Fibroblast of skin of right biceps (primary cell): ENCODE measurements at regions not wholly inside any gene's neighbourhood (a gene's known extent, or its start where the extent isn't known, plus 50 kb on each side); places are given as distances from the start of the nearest gene placed in this dataset.
A peak's percentile ranks its signal among the peaks of the same experiment; 100 is the strongest.

Experiments used
- DNase-seq: peaks from one replicate; pipeline ENCODE4 v3.0.0-alpha.2; 2013

DNA sequence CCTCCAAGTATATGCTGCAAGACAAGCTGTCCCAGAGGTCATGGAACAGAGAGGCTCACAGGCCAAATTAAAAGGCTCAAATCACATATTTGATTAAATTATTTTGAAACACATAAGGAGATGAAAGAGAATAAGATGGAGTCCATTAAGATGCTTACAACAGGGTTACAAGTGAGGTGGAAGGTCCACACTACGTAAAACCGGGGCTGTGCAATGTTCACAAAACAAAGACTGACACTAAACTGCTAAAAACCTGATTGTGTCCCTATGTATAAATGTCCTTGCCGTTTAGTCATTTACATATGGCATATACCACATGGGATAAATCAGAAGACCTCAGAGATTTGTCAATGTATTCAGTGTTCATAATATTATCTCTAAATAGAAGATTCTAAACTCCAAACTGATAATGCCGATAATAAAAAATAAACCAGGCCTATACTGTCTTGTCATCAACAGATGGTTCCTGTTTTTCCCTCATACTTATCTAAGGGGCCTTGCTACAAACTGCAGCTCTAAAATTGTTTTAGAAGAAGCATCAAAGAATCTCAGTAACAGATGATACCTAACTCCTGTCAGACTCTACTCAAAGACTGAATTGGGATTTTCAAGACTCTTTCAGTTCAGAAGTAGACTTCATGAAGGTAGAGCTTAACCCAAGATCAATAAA is 51.8 kb upstream of the RIPOR2 start:
- no peak for DNase-seq

DNA sequence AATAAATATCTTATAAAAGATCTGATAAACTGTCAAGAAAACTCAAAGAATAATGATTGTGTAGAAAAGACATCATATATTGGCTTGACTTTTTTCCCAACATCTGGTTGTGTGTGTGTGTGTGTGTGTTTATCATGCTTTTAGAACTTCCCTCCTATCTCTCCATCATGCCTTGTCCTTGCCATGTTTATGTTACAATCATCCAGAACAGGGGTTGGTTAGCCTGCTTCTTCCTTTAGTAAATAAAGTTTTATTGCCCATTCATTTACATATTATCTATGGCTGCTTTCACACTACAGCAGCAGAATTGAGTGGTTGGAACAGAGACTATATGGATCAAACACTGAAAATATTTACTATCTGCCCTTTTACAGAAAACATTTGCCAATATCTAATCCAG is 52.8 kb upstream of the RIPOR2 start:
- DNase-seq: no peak

DNA sequence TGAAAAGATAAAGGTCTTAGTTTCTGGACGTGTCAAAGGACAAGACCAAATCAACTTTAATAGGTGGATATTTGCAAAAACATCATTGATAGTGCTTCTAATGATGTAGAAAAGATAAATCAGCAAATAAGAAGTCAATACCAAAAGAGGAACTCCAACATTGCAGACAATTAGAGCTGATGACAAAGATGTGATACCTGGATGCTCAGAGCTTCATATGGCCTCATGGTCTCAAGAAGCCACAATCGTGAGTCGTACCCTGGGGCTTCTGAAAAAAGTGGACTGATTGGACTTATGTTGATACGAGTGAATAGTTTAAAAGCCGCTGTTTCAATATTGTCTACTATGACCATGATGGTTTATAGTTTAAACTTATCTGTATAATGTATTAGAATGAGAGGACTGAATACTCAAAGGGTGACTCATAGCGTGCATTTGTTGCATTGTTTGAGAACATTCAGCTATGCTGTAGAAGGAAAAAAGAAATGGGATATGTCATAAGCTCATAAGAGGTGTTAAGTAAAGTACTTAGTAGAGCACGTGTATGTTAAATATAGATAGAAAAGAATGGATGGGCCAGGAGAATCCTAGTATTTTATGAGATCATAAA is 54.6 kb upstream of the RIPOR2 start:
- peak; percentile 67 for DNase-seq

DNA sequence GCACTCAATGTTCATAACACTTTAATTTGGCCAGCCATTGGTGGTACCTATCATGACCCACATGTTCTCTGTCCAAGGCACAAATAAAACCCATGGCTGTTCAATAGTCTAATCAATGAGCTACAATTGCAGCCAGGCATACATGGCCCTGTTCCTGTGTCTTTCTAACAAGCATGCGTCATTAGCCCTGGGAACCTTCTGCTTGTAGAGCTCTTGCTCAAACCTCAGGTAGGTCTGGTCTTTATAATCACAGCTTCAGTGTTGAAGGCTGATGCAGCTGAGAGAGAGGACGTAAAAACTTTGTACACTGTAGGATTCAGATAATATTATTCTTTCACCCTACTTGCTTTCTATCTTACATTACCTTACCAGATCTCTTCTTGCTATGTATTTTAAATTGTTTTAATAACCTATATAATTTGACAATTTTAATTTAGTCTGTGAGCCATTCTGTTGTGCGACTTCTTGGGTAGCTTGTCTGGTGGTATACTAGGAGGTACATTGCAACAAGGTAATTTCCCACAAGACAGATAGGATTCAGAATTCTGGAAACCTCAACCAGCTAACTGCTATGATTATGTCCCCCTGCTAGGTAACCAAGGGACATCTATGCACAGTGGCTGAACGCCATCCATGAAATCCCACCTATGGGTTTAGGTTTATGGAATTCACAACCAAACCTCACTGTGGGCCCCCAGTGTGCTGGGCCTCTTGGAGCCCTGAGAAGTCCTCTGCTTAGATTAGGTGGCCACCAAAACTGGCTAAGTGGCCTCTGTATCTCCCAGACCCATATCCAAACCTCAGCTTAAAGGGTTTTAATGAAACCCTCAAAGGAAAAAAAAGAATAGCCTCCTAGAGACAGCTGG is 55.4 kb upstream of the RIPOR2 start:
- DNase-seq: no peak

DNA sequence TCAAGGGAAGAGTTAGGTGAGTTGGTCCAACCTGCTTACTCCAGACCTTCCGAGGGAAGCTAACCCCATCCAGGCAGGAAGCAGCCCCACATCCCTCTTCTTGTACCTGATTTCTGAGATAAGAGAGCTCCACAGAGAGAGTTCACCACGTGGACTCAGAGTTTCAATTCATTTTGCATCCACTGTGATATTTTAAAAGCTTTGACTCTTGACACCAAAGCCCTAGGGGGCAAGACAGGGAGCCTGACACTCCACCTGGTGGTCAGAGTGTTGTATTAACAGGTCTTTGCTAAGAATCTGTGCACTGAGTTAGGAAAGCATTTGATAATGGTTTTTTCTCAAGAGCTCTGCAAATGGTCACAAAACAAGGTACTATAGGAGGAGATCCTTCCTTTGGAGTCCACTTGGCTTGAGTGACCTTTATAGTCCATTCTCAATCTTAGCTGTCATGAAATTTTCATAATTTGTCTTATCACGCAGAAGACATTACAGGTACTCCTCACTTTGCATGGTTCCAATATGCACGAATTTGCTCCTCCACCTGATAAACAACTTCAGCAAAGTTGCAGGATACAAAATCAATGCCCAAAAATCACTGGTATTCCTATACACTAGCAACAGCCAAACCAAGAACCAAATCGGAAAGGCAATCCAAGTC is 56.2 kb upstream of the RIPOR2 start:
- peak; percentile 58 for DNase-seq

DNA sequence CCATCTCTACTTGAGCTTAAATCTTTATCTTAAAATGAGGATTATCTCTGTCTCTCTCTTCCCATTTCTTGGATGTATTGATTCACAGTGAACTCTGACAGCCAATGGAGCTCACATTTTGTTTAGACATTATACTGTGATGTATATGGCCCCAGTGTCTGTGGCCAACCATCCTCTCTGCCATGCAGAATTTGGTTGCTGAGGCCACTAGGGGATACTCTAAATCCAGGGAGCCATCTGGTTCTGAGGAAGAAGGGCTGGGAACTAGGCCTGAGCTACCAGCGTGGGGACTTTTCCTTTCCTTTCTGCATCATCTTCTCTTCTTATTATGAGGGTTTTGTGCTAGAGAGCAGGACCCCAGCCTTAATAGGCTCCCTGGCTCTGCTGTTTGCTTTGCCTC is 59.1 kb upstream of the RIPOR2 start:
- no peak for DNase-seq

DNA sequence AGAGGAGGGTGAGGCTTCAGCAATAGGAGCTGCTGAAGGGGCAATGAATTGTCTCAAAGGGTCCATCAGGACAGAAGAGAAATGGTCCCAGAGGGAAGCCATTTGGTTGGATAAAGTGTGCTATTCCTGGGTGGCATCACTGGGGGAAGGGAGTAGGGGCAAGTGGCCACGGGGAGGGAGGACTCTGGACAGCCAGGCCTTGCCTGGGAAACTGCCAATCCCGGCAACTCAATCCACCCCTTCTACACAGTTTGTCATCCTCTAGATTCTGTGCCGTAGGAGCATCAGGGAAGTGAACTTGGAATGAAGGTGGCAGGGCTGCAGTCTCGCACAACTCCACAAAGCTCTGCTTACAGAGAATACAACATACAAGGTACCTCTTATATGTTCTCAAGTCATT is 59.5 kb upstream of the RIPOR2 start:
- DNase-seq: no peak

DNA sequence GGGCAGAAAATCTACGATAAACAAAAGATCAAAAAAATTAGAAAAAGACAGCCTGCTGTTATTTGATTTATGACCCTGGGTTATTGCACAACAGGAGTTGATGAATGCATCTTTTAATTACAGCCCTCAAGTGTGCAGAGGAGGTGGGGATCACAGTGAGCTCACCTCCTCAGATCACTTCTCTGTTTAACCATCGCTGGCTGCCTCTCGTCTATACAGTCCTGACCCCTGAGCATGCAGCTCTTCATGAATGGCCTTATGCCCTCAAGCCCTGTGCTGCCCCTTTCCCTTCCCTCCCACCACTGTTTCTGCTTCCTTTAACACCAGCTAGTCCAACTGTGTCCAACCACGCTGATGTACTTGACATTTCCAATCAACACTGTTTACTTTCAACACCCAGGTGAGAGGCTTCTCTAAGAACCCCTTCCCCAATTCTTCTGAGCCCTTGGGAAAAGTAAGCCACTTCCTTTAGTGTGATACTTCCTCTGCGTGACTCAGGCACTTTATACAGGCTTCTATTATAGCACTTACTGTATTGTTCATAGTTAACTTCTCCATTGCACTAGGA is 60.6 kb upstream of the RIPOR2 start:
- DNase-seq: no peak

DNA sequence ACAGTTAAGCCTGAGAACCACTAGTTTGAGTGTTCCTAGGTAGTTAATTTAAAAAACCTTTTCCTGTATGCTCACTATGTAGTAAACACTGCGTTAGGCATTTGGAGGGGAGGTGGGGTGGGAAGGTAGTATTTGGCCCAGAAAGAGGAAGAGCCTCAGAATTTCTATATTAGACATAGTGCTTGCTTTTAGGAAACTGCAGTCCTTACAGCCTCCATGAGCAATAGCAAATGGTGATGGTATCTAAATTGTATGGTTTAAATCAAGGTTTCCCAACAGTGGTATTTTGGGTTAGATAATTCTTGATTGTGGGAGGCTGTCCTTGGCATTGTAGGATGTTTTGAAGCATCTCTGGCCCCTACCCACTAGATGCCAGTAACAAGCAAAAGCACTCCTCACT is 61.5 kb upstream of the RIPOR2 start:
- no peak for DNase-seq

DNA sequence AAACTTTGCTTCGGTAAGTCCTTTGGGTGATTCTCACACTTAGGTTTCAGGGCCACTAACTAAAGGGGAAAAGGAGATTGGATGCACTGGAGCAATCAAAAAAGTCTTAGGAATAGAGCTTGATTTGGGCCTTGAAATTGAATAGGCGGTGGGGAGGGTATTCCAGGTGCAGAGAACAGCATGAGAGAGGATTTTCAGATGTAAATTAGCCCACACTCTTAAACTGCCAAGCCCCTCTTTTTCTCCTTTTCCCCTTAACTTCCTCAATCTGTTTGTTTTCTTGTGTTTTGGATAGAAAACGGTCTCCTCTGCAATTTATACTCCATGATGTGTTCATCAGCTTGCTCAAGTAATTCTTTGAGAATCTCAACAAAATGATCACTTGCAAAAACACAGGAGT is 62.1 kb upstream of the RIPOR2 start:
- DNase-seq: no peak

DNA sequence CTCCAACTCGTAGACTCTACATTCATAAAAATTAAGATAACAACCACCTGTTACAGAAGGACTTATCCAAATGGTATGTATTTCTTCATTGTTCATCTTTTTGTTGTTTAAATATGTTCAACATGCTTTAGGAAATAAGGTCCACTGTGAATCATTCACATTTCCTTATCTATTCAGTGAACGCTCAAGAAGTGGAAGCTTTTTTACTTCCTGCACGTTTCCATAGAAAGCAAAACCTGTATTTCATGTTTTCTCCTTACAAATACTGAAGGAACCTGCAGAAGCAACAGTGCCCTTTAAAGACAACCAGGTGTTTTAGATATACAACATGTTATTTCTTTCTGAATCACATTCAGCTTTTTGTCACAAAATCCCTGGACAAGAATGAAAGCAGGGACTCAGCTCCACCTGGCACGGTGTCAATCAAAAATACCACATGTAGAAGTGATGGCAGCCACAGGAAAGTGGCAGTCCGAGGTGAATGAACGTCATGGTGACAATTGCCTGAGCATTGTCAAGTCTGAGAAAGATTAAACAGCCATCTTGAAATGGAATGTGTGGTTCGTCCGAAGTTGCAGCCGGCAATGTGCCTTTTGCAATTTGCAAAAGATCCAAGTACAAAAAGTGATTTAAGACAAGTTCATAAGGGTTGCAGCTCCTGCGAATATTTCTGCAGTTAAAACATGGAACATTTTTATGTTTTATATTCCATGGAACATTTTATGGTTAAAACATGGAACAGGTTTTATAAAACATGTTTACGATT is 66.7 kb upstream of the RIPOR2 start:
- no peak for DNase-seq

DNA sequence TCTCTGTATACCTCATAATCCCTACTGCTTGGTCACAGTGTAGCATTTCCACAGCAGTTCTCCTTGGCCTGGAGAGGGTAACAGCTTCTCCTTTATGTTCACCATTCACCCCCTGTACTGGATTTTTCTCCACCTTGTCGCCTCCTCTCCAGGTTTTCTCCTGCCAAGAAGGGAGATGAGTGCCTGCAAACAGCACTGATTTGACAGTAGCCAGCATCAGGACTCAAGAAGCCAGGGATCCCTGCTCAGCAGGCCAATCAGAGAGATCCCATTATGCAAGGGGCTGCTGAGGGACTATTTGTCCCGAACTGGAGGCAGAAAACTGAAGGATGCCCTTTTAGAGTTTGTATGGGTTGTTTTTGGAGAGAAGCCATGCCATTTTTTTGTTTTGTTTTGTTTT is 68.6 kb upstream of the RIPOR2 start:
- no peak for DNase-seq

DNA sequence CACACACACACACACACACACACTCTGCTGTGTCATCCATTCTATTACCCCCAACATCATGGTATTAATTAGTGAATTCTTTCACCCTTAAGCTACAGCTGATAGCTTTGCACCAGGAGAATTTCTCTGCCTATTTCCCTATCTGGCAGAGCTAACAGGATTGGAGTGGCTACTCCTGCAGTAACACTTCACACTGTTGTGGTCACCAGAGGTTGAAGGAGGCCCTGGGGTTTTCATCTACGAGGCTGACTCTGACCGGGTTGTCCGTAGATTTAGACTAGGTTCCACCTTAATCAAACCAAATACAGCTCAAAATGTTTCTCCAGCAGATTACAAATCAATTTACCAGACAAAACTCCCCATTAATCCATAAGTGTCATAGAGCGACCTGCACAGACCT is 69.2 kb upstream of the RIPOR2 start:
- DNase-seq: no peak

DNA sequence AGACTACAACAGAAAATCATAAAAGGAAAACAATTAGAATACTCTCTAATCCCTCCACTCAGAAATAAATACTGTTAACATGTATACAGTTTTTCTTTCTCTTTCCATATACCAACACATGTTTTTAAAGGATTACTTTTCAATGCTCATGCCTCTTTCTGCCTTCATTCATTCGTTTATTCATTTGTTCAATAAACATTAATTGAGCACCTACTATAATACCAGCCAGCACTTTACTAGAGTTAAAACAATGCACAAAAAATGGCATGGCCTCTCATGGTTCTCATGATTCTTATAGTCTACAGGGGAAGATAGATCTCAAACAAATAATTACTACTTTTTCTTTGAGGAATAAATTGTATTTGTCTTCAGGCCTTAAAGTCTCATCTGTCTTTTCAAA is 70.3 kb upstream of the RIPOR2 start:
- no peak for DNase-seq

DNA sequence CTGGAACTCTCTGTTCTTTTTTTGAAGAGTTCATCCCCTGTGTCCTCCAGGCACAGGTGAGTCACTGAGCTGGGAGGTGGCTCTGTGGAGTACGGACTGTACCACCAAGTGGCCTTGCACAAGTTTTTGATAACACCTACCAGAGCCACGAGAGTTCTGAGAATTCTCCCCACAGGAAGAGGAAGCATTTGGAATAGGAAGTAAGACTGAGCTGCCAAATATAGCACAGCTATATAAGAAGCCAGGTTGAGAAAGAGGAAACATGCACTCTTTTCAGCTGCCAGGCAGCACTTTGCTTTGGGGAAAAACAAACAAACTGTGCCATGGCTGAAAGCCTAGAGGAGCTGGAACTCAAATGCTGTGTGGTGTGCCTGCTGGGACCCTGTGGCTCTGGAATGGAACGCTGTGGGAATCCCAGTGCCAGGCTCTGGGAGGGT is 70.8 kb upstream of the RIPOR2 start:
- DNase-seq: no peak

DNA sequence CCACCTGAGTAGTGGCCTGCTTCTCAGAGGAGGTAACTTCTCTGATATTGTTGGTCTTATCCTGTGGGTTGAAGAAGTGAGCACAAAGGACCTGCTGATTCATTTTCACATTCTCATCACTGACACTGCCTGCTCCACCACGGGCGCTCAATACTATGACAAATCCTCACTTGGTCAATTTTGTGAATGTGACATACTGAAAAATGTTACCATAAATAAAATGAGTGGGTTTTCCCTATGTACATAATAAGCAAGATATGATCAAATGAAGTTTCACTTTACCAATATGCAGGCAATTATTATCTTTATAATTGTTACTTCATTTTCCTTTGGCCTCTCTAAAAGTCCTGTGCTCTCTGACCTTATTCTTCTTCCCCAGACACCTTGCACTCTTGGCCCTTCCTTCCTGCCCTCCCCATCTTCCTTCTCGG is 71.5 kb upstream of the RIPOR2 start:
- no peak for DNase-seq

DNA sequence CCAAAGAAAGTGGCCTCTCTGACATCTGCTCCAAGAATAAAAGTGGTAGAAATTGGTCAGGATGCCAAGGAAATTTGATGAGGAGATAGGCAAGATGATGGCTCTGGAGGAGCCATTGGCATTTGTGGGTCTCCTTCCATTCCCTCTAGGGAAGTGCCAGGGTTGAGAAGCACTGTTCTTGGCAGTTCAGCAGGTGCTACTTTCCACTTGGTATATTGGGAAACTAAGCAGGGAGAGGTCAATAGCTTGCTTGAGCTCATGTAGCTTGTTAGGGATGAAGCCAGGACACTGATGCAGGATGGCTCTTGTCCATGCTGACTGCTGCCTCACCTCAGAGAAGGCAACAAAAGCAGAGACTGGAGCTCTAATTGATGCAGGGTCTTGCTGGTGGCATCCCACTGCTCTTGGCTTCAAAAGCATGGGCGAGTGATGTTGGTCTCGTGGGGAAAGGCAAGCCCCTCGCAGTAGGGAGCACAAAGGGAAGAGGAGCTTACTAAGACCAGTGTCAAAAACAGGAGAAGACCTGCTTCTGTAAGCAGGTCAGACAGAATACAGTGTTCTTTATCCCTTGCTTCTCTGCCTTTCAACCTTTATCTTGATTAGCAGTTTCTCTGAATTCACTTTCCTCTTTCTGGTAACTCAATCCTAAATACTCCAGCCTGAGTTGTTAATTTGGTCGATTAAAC is 73.1 kb upstream of the RIPOR2 start:
- DNase-seq: no peak

DNA sequence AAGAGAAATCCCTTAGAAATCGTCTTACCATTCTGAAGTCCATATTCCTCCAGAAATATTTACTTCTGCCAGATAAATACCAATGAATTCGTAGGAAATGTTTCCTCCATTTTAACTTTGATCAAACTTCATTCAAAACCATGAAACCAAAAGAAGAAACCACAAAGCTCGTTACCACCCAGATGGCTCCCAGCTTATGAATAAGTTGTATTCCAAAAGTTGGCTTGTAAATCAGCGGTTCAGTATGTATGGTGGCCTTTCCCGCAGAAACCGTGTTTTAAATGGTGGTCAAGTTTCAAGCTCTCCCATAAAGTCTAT is 73.6 kb upstream of the RIPOR2 start:
- DNase-seq: no peak

DNA sequence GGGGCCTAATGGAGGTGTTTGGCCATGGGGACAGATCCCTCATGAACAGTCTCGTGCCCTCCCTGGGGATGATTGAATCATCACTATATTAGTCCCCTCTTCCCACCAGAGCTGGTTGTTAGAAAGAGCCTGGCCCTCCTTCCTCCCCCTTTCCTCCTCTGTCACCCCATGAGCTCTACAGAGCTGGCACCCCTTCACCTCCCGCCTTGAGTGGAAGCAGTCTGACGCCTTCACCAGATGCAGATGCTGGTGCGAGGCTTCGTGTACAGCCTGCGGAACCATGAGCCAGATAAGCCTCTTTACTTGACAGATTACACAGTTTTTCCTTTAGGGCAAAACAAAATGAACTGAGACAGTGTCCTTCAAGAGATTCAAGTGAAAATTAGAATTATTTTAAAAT is 74.4 kb upstream of the RIPOR2 start:
- no peak for DNase-seq

DNA sequence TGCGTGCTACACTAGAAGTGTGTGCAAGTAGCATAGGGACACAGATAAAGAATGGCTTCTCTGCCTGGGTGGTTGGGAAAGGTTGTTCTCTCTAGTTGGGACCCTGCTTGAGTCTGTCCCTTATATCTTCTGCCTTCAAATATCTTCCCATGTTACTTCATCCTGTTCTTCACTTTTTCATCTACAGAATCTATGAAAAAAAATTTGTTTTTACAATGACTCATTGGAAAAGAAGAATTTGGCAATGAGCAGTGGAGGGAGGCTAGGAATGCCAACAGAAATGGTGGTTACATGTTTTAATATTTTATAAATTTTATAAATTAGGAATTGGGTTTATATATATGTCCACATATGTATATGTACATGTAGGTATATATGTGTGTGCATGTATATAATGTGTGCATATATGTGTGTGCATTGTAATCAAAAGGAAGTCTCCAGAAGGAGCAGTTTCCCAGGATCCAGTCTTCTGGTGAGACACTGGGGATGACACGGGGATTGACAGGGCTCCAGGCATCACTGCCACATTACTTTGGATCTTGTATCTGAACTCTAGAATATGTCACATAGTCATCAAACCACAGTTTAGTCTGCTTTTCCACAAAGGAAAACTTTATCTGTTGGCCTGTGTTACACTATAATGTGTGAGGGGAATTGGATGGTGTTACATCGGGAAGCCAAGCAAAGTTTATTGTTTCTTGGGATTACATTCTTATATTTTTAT is 75.3 kb upstream of the RIPOR2 start:
- DNase-seq: peak; percentile 78

DNA sequence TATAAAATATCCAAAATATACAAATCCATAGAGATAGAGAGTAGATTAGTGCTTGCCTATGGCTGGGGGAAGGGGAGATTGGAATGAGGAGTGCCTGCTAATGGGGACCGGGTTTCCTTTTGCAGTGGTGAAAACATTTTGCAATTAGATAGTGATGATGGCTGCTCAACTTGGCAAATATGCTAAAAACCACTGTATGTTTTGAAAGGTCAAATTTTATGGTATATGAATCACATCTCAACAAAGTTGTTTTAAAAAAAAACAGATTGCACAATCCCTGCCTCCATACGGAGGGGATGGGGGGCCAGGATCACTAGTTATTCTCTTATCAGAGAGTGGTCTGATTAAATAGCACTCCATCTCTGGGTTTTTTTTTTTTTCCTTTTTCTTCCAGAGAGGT is 76.9 kb upstream of the RIPOR2 start:
- DNase-seq: peak; percentile 94
